Thyroid gland (tissue), 4 donors: ENCODE measurements at regions not wholly inside any gene's neighbourhood (a gene's known extent, or its start where the extent isn't known, plus 50 kb on each side); places are given as distances from the start of the nearest gene placed in this dataset.

Experiments used
- DNase-seq, 2 donors: peaks; one replicate each; pipeline ENCODE4 v3.0.0-alpha.2; 2019
- H3K27ac ChIP-seq, 3 donors: fragments of 200-600 bp; sonication (generic); 1 replicate in 2 of 3; 2 replicates in 1 of 3; pipeline ENCODE4 v1.5.1; 2016 to 2019; ENCODE audit warnings: mild to moderate bottlenecking in 1 of 3, moderate library complexity in 1 of 3
- H3K27me3 ChIP-seq: fragments of 200-600 bp; sonication (generic); one replicate; pipeline ENCODE4 v1.5.1; 2019
- H3K36me3 ChIP-seq, 2 donors: fragments of 200-600 bp; sonication (generic); one replicate each; pipeline ENCODE4 v1.5.1; 2016 to 2019
- H3K4me1 ChIP-seq, 2 donors: fragments of 200-600 bp; sonication (generic); one replicate each; pipeline ENCODE4 v1.5.1; 2017 to 2019
- H3K4me3 ChIP-seq, 3 donors: fragments of 200-600 bp; sonication (generic); replicated peaks in 1 of 3; 1 replicate in 2 of 3; 2 replicates in 1 of 3; pipeline ENCODE4 v1.5.1; 2016; ENCODE audit warnings: mild to moderate bottlenecking in 1 of 3
- H3K9me3 ChIP-seq: fragments of 200-600 bp; sonication (generic); one replicate; pipeline ENCODE4 v1.5.1; 2017
- CTCF ChIP-seq, 6 experiments: fragments of 200-600 bp in 3 of 6; fragments of 450-650 bp in 3 of 6; sonication (generic) in 3 of 6; IDR thresholded peaks; one replicate each; pipeline ENCODE4 v1.5.1; 2016 to 2019; ENCODE audit warnings: antibody characterized with exemption in 6 of 6, mild to moderate bottlenecking in 2 of 6, inconsistent platforms in 1 of 6, moderate library complexity in 1 of 6
- POLR2A ChIP-seq, 2 donors: fragments of 450-650 bp; IDR thresholded peaks; one replicate each; pipeline ENCODE4 v1.6.1; 2017; ENCODE audit warnings: antibody characterized with exemption in 2 of 2, mild to moderate bottlenecking in 2 of 2, moderate library complexity in 1 of 2
- WGBS, 2 donors: methylation state at CpG; one replicate each; pipeline ENCODE4 v1.1.5; 2017; 5-methylcytosine and 5-hydroxymethylcytosine counted together
- intact Hi-C: fragments of 100-400 bp; cut with DNase I; formaldehyde crosslinking; loops from one replicate; pipeline ENCODE4 v1.15.1; 2023

- Histone ChIP-seq H3K27me3 (no peaks in the 10 kb centered on the region), H3K36me3 (no peaks in the 10 kb centered on the region), H3K9me3 (no peaks in the 10 kb centered on the region), H3K27ac (no peak overlapping the region), H3K4me1 (no peaks in the 10 kb centered on the region), H3K4me3 (no peak overlapping the region)
- intact Hi-C loops: no loop called here
- TF ChIP-seq POLR2A (IDR thresholded peaks at IDR 0.05) (no peak), CTCF (IDR thresholded peaks at IDR 0.05) (no peak)
- 32 to 48% methylated on average over 2 of the region's 2 CpGs for WGBS, 2 donors
- DNase-seq: no peak
Observed at GRCh38 chr12:4068981-4069669, 195.9 kb upstream of the PARP11 start.

GRCh38 chr12:4064008-4064407 is 190.8 kb upstream of the PARP11 start:
- H3K36me3 ChIP-seq: no peaks in the 10 kb centered on the region
- H3K27me3 ChIP-seq: no peaks in the 10 kb centered on the region
- intact Hi-C loops: no loop called here
- H3K27ac ChIP-seq: no peak overlapping the region
- TF ChIP-seq CTCF (IDR thresholded peaks at IDR 0.05): no peak
- TF ChIP-seq POLR2A (IDR thresholded peaks at IDR 0.05): no peak
- WGBS, 2 donors: 77 to 86% methylated on average over 5 of the region's 5 CpGs
- H3K9me3 ChIP-seq: no peaks in the 10 kb centered on the region
- H3K4me3 ChIP-seq: no peak overlapping the region
- H3K4me1 ChIP-seq: no peaks in the 10 kb centered on the region
- DNase-seq: no peak

GRCh38 chr12:4059898-4060568 is 186.8 kb upstream of the PARP11 start:
- 91% methylated on average over 7 of the region's 7 CpGs for WGBS, 2 donors
- Histone ChIP-seq H3K4me3 (no peak overlapping the region), H3K9me3 (no peaks in the 10 kb centered on the region), H3K4me1 (no peaks in the 10 kb centered on the region), H3K36me3 (no peaks in the 10 kb centered on the region), H3K27ac (no peak overlapping the region), H3K27me3 (no peaks in the 10 kb centered on the region)
- DNase-seq: no peak
- TF ChIP-seq CTCF (IDR thresholded peaks at IDR 0.05) (no peak), POLR2A (IDR thresholded peaks at IDR 0.05) (no peak)
- intact Hi-C loops: no loop called here

- no peak for DNase-seq
- WGBS, 2 donors: 54 to 65% methylated on average over 6 of the region's 6 CpGs
- H3K9me3 ChIP-seq: no peaks in the 10 kb centered on the region
- H3K36me3 ChIP-seq: no peaks in the 10 kb centered on the region
- no peaks in the 10 kb centered on the region for H3K27me3 ChIP-seq
- intact Hi-C loops: no loop called here
- TF ChIP-seq CTCF (IDR thresholded peaks at IDR 0.05) (no peak), POLR2A (IDR thresholded peaks at IDR 0.05) (no peak)
- no peaks in the 10 kb centered on the region for H3K4me1 ChIP-seq
- H3K4me3 ChIP-seq: no peak overlapping the region
- no peak overlapping the region for H3K27ac ChIP-seq
Observed at GRCh38 chr12:4056910-4057845, 184.0 kb upstream of the PARP11 start.
